ENCODE measurements at regions not wholly inside any gene's neighbourhood (a gene's known extent, or its start where the extent isn't known, plus 50 kb on each side); places are given as distances from the start of the nearest gene placed in this dataset.

GRCh38 chr18:43588838-43589237 lies 311.5 kb upstream of the SYT4 start:
- TF ChIP-seq CTCF (IDR thresholded peaks at IDR 0.05): no peak
- TF ChIP-seq POLR2A (IDR thresholded peaks at IDR 0.05): no peak

Measured in Peyer's patch (tissue), 4 donors.